Mesothelial cell of epicardium (in vitro differentiated cells): ENCODE measurements at regions not wholly inside any gene's neighbourhood (a gene's known extent, or its start where the extent isn't known, plus 50 kb on each side); places are given as distances from the start of the nearest gene placed in this dataset.

Experiments
- DNase-seq, 2 experiments: peaks; one replicate each; pipeline ENCODE4 v3.0.0; 2021; ENCODE audit warnings: low spot score in 2 of 2; ENCODE audit not compliant: unreplicated experiment in 2 of 2
- H3K27ac Mint-ChIP-seq: 2 replicates; pipeline ENCODE4 v1.8.0; 2021; ENCODE audit warnings: mixed read lengths
- H3K27me3 Mint-ChIP-seq: 2 replicates; pipeline ENCODE4 v1.8.0; 2021; ENCODE audit warnings: low read depth, mixed read lengths
- H3K36me3 Mint-ChIP-seq: 2 replicates; pipeline ENCODE4 v1.8.0; 2021; ENCODE audit warnings: mixed read lengths
- H3K4me1 Mint-ChIP-seq: 2 replicates; pipeline ENCODE4 v1.8.0; 2021; ENCODE audit warnings: mixed read lengths
- H3K4me3 Mint-ChIP-seq: 2 replicates; pipeline ENCODE4 v1.8.0; 2021; ENCODE audit warnings: mild to moderate bottlenecking, moderate library complexity, mixed read lengths
- H3K9me3 Mint-ChIP-seq: 2 replicates; pipeline ENCODE4 v1.8.0; 2021; ENCODE audit warnings: mixed read lengths
- CTCF ChIP-seq: fragments of 200-600 bp; sonication (generic); IDR thresholded peaks from one replicate; pipeline ENCODE4 v1.5.0; 2021; ENCODE audit warnings: antibody characterized with exemption; ENCODE audit not compliant: unreplicated experiment

GRCh38 chrX:39772057-39772832 lies 325.5 kb downstream of the BCOR start:
- Mint-ChIP-seq H3K4me3 (no peak overlapping the region), H3K36me3 (no peaks in the 10 kb centered on the region), H3K27ac (peak overlapping the region; percentile 66), H3K9me3 (peaks cover 9% of the 10 kb centered on the region), H3K4me1 (peaks cover 14% of the 10 kb centered on the region), H3K27me3 (no peaks in the 10 kb centered on the region)
- DNase-seq: no peak
- no peak for TF ChIP-seq CTCF

GRCh38 chrX:39773150-39773549 lies 324.6 kb downstream of the BCOR start:
- no peak for TF ChIP-seq CTCF
- Mint-ChIP-seq H3K4me3 (no peak overlapping the region), H3K36me3 (no peaks in the 10 kb centered on the region), H3K9me3 (peaks cover 9% of the 10 kb centered on the region), H3K27ac (no peak overlapping the region), H3K27me3 (no peaks in the 10 kb centered on the region), H3K4me1 (peaks cover 14% of the 10 kb centered on the region)
- DNase-seq: no peak

GRCh38 chrX:39773923-39774773 lies 323.6 kb downstream of the BCOR start:
- TF ChIP-seq CTCF: no peak
- H3K27me3 Mint-ChIP-seq: no peaks in the 10 kb centered on the region
- H3K27ac Mint-ChIP-seq: no peak overlapping the region
- peaks cover 14% of the 10 kb centered on the region for H3K9me3 Mint-ChIP-seq
- H3K36me3 Mint-ChIP-seq: no peaks in the 10 kb centered on the region
- H3K4me1 Mint-ChIP-seq: peaks cover 14% of the 10 kb centered on the region
- no peak overlapping the region for H3K4me3 Mint-ChIP-seq
- no peak for DNase-seq

- no peak for DNase-seq
- Mint-ChIP-seq H3K27ac (no peak overlapping the region), H3K4me1 (peaks cover 14% of the 10 kb centered on the region), H3K36me3 (peaks cover 2% of the 10 kb centered on the region), H3K4me3 (no peak overlapping the region), H3K27me3 (no peaks in the 10 kb centered on the region), H3K9me3 (peaks cover 18% of the 10 kb centered on the region)
- no peak for TF ChIP-seq CTCF
Measured at GRCh38 chrX:39774774-39775328, 322.9 kb downstream of the BCOR start.

- peaks cover 20% of the 10 kb centered on the region for H3K9me3 Mint-ChIP-seq
- H3K4me1 Mint-ChIP-seq: peaks cover 8% of the 10 kb centered on the region
- no peak overlapping the region for H3K4me3 Mint-ChIP-seq
Measured at GRCh38 chrX:39777623-39778025, 320.1 kb downstream of the BCOR start.

More at GRCh38 chrX:39777623-39778025, 320.1 kb downstream of the BCOR start:
- H3K27me3 Mint-ChIP-seq: no peaks in the 10 kb centered on the region
- H3K27ac Mint-ChIP-seq: no peak overlapping the region
- peaks cover 2% of the 10 kb centered on the region for H3K36me3 Mint-ChIP-seq
- no peak for TF ChIP-seq CTCF
- DNase-seq: no peak
